C4-2B (cell line): ENCODE measurements at regions not wholly inside any gene's neighbourhood (a gene's known extent, or its start where the extent isn't known, plus 50 kb on each side); places are given as distances from the start of the nearest gene placed in this dataset.

ENCODE experiments used
- CTCF ChIP-seq: fragments of 450-650 bp; conservative IDR thresholded peaks from 2 replicates; pipeline ENCODE4 v1.5.1; 2017; ENCODE audit warnings: mild to moderate bottlenecking
- ZFX ChIP-seq: fragments of 450-650 bp; IDR thresholded peaks from 2 replicates; pipeline ENCODE4 v1.6.1; 2017

DNA sequence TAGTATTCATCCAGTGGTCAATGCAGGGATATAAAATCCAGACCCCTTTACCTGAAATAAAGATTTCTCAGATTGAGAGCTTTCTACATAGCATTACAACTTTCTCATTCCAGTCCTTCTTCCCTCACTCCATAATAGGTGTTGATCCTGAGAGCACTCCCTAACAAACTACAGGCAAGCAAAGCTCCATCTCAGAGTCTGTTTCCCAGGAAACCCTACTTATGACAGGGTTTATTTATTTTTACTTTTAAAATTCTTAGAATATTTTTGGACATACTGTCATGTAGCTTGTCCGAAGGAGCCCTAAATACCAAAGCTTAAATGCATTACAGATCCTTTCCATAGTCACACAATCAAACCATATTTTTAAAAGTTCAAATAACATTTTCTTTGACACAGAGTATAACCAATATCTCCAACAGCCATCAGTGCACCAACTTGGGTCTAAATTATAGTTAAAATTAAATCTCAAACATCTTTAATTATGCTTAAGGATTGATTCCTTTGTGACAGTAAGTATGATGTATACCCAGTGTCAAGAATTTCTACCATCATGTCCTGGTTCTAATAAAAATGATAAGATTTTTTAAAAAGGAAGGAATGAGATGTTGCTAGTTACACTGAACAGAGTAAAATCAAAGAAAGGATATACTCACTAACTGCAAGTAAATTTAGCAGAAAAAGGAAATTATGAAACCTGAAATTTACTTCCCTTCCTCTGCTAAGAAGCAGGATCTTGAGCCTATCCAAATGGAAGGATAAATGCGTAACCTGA lies 580.4 kb upstream of the ADGRL3 start:
- TF ChIP-seq CTCF (no peak), ZFX (no peak)
